K562 (cell line): ENCODE measurements at regions not wholly inside any gene's neighbourhood (a gene's known extent, or its start where the extent isn't known, plus 50 kb on each side); places are given as distances from the start of the nearest gene placed in this dataset.

Source experiments
- ATAC-seq: fragments of 200-7000 bp; cut with Tn5 transposase; 3 replicates; pipeline ENCODE4 v1.9.1; 2020; ENCODE audit warnings: moderate library complexity
- BruUV-seq: library from RNA; stranded (reverse); fragments of 400-500 nt; replicated peaks from 2 replicates; lab custom pipeline; 2021; lab: Mats Ljungman, UMichigan
- CTCF ChIA-PET: fragments of 300-600 bp; formaldehyde crosslinking; extraction: SDS; loops from one replicate; lab custom pipeline; 2021; ENCODE audit warnings: low intra/inter-chr PET ratio; lab: Yijun Ruan, JAX
- POLR2A ChIA-PET: fragments of 300-600, 350-650 bp; sonication (Branson Sonifier 250); formaldehyde crosslinking; extraction: SDS; loops from one replicate; lab custom pipeline; 2021; ENCODE audit warnings: antibody characterized with exemption, inconsistent platforms; lab: Yijun Ruan, JAX
- DNase-seq, 4 experiments: peaks; one replicate each; pipeline versions ENCODE4 v3.0.0 to v3.0.0-alpha.2; 2011 to 2018; ENCODE audit warnings: low spot score in 3 of 4, mixed read lengths in 3 of 4; ENCODE audit errors: extremely low read depth in 1 of 4
- FAIRE-seq: peaks from 2 replicates; lab custom pipeline; 2011; peaks lifted over from hg19 to GRCh38; lab: Jason Lieb, UNC
- H2AFZ ChIP-seq: 2 replicates; pipeline ENCODE4 v1.6.0; 2011; ENCODE audit warnings: low read depth, low read length, control low read depth, inconsistent platforms
- H3K27ac ChIP-seq: fragments of 200-600 bp; 3 replicates; pipeline ENCODE4 v1.8.0; 2011; ENCODE audit warnings: low read depth, mild to moderate bottlenecking, control low read depth, inconsistent platforms, low read length, moderate library complexity, mixed read lengths; ENCODE audit errors: extremely low read depth
- H3K27me3 ChIP-seq, 2 experiments: fragments of 300-600 bp in 1 of 2; 2 replicates in 1 of 2; 3 replicates in 1 of 2; pipeline versions ENCODE4 v1.6.0 to v1.8.0; 2011; ENCODE audit warnings: inconsistent platforms in 2 of 2, low read length in 2 of 2, mild to moderate bottlenecking in 1 of 2, mixed read lengths in 1 of 2, moderate library complexity in 1 of 2; ENCODE audit not compliant: control insufficient read depth in 2 of 2, insufficient read depth in 2 of 2
- H3K36me3 ChIP-seq: fragments of 300-600 bp; 3 replicates; pipeline ENCODE4 v1.8.0; 2011; ENCODE audit warnings: mild to moderate bottlenecking, low read length, inconsistent platforms; ENCODE audit not compliant: control insufficient read depth, insufficient read depth
- H3K4me1 ChIP-seq, 2 experiments: fragments of 200-600 bp in 1 of 2; replicated peaks in 1 of 2; 2 replicates in 1 of 2; 3 replicates in 1 of 2; pipeline versions ENCODE4 v1.5.1 to v1.8.0; 2011; ENCODE audit warnings: inconsistent platforms in 2 of 2, low read length in 2 of 2, mild to moderate bottlenecking in 1 of 2, mixed read lengths in 1 of 2, moderate library complexity in 1 of 2; ENCODE audit not compliant: control insufficient read depth in 2 of 2, insufficient read depth in 2 of 2
- H3K4me2 ChIP-seq: 2 replicates; pipeline ENCODE4 v1.6.1; 2011; ENCODE audit warnings: low read length, control low read depth, inconsistent platforms, mixed read lengths; ENCODE audit not compliant: insufficient read depth
- H3K4me3 ChIP-seq: fragments of 200-600 bp; sonication (generic), shearing (Covaris generic); 2 replicates; pipeline ENCODE4 v1.5.1; 2016; ENCODE audit warnings: control low read depth, inconsistent platforms
- H3K79me2 ChIP-seq: fragments of 200-600 bp; 3 replicates; pipeline ENCODE4 v1.8.0; 2011; ENCODE audit warnings: low read length, inconsistent platforms; ENCODE audit not compliant: control insufficient read depth, insufficient read depth
- H3K9ac ChIP-seq, 2 experiments: 2 replicates each; pipeline versions ENCODE4 v1.6.0 to v1.6.1; 2011; ENCODE audit warnings: low read depth in 2 of 2, low read length in 2 of 2, control low read depth in 1 of 2, inconsistent platforms in 1 of 2, mild to moderate bottlenecking in 1 of 2, mixed read lengths in 1 of 2; ENCODE audit not compliant: insufficient read depth in 1 of 2
- H3K9me1 ChIP-seq: one replicate; pipeline ENCODE4 v1.6.0; 2011; ENCODE audit warnings: inconsistent platforms, mild to moderate bottlenecking, low read length, moderate library complexity; ENCODE audit not compliant: control insufficient read depth, insufficient read depth
- H3K9me3 ChIP-seq: replicated peaks from 2 replicates; pipeline ENCODE4 v1.5.1; 2011; ENCODE audit warnings: low read depth, low read length, inconsistent platforms; ENCODE audit not compliant: control insufficient read depth, insufficient read depth
- H4K20me1 ChIP-seq: replicated peaks from 2 replicates; pipeline ENCODE4 v1.6.1; 2011; ENCODE audit warnings: low read length, inconsistent platforms, mixed read lengths; ENCODE audit not compliant: control insufficient read depth, insufficient read depth
- ETV6 ChIP-seq, 3 experiments: fragments of 150-350 bp in 1 of 3; sonication (generic) in 1 of 3; formaldehyde crosslinking in 1 of 3; IDR thresholded peaks; 2 replicates each; pipeline versions ENCODE4 v1.6.1 to v1.8.0; 2014 to 2022; ENCODE audit warnings: borderline replicate concordance in 2 of 3, low read depth in 2 of 3, antibody characterized with exemption in 1 of 3, low read length in 1 of 3, mild to moderate bottlenecking in 1 of 3, missing genetic modification reagents in 1 of 3
- GATAD2B ChIP-seq: fragments of 450-650 bp; IDR thresholded peaks from 2 replicates; pipeline ENCODE4 v1.6.1; 2017; ENCODE audit warnings: mild to moderate bottlenecking, borderline replicate concordance
- HMGXB4 ChIP-seq: sonication (generic); formaldehyde crosslinking; IDR thresholded peaks from 2 replicates; pipeline ENCODE4 v1.8.1; 2023; ENCODE audit warnings: mild to moderate bottlenecking, missing genetic modification reagents
- MAFG ChIP-seq: fragments of 450-650 bp; conservative IDR thresholded peaks from 2 replicates; pipeline ENCODE4 v1.6.1; 2016; ENCODE audit warnings: missing genetic modification characterization, missing compliant biosample characterization
- SRSF1 ChIP-seq: fragments of 200-400 bp; formaldehyde crosslinking; IDR thresholded peaks from 2 replicates; pipeline ENCODE4 v1.6.1; 2017; ENCODE audit warnings: mild to moderate bottlenecking, low read depth, low read length, moderate library complexity
- WGBS: fragments of 100-300 bp; shearing (Covaris generic); methylation state at CpG from one replicate; pipeline ENCODE4 v1.1.6; 2016; ENCODE audit warnings: low coverage, mixed read lengths; ENCODE audit not compliant: insufficient coverage; ENCODE audit errors: missing lambda C conversion rate; 5-methylcytosine and 5-hydroxymethylcytosine counted together
- in situ Hi-C: fragments of 300-500 bp; cut with MboI; formaldehyde crosslinking; loops from 4 replicates; pipeline ENCODE4 v1.15.0; 2018; ENCODE audit warnings: inconsistent platforms, mixed read lengths
- intact Hi-C: fragments of 100-400 bp; cut with micrococcal nuclease; formaldehyde crosslinking; loops from 2 replicates; pipeline ENCODE4 v1.14.2; 2022

DNA sequence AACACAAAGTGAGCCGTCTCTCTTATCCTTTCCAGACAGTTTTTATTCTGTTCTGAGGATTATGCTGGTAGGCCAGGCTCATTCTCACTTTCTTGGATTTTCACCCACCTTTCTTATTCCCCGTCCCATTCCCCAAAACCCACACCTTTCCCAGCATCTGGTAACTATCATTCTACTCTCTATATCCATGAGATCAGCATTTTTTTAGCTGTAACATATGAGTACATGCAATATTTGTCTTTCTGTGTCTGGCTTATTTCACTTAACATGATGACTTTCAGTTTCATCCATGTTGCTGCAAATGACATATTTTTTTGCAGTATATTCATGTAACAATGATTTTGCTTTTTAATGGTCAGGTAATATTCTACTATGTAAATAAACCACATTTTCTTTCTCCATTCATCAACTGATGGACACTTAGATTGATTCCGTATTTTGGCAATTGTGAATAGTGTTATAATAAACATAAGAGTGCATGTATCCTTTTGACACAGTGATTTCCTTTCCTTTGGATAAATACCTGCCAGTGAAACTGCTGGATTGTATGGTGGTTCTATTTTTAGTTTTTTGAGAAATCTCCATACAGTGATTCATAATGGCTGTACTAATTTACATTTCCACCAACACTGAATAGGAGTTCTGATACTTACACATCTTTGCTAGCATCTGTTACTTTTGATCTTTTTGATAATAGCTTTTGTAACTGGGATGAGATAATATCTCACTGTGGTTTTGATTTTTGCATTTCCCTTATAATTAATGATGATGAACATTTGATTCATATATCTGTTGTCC lies 289.3 kb downstream of the RPRM start:
- no peak for FAIRE-seq
- no peaks in the 10 kb centered on the region for H3K27me3 ChIP-seq
- no peak overlapping the region for H3K4me3 ChIP-seq
- H3K9me1 ChIP-seq, result no peaks in the 10 kb centered on the region
- no peak overlapping the region for H3K27ac ChIP-seq
- intact Hi-C loops, result no loop called here
- TF ChIP-seq SRSF1, result no peak
- no peak for TF ChIP-seq GATAD2B
- TF ChIP-seq MAFG (tag), result 0 out of 2 replicates have a peak, but pooled peaks have one; percentile 11
- TF ChIP-seq ETV6 (IDR thresholded peaks at IDR 0.05; ENCODE audit: borderline replicate concordance in 1 of 2, low read depth in 2 of 2, low read length in 1 of 2), result no peak
- TF ChIP-seq ETV6 (CRISPR knock-in tag; IDR thresholded peaks at IDR 0.05; ENCODE audit: borderline replicate concordance), result no peak
- no peak for TF ChIP-seq HMGXB4 (CRISPR knock-in tag)
- TF ChIP-seq, all 486 proteins: peak for 1
- Histone ChIP-seq H3K79me2 (no peaks in the 10 kb centered on the region), H3K36me3 (no peaks in the 10 kb centered on the region), H3K4me1 (no peaks in the 10 kb centered on the region), H4K20me1 (no peaks in the 10 kb centered on the region), H3K9ac (no peak overlapping the region), H3K9me3 (no peaks in the 10 kb centered on the region), H2AFZ (no peak overlapping the region), H3K4me2 (no peak overlapping the region)
- WGBS, result 0% methylated on average over 3 of the region's 3 CpGs
- no TSS peak for BruUV-seq
- in situ Hi-C loops, result no loop called here
- no peak for DNase-seq
- CTCF ChIA-PET, result no interaction called here
- POLR2A ChIA-PET, result no interaction called here
- ATAC-seq, result no peak
